GM23338 (cell line): ENCODE measurements at regions not wholly inside any gene's neighbourhood (a gene's known extent, or its start where the extent isn't known, plus 50 kb on each side); places are given as distances from the start of the nearest gene placed in this dataset.

Source experiments
- ATAC-seq: fragments of 200-7000 bp; cut with Tn5 transposase; 3 replicates; pipeline ENCODE4 v1.9.1; 2020
- DNase-seq: peaks from one replicate; pipeline ENCODE4 v3.0.0-alpha.2; 2015; ENCODE audit warnings: low spot score
- H2AFZ ChIP-seq: fragments of 200-600 bp; sonication (generic); 2 replicates; pipeline ENCODE4 v1.8.0; 2016; ENCODE audit warnings: antibody characterized with exemption, mild to moderate bottlenecking, moderate library complexity
- H3F3A ChIP-seq: fragments of 200-600 bp; sonication (generic); replicated peaks from 2 replicates; pipeline ENCODE4 v1.8.0; 2017; ENCODE audit warnings: antibody characterized with exemption, mixed run types, low read depth
- H3K27ac ChIP-seq: fragments of 200-600 bp; sonication (generic); 2 replicates; pipeline ENCODE4 v1.6.1; 2016; ENCODE audit warnings: low read depth
- H3K27me3 ChIP-seq: fragments of 200-600 bp; sonication (generic); 2 replicates; pipeline ENCODE4 v1.8.0; 2016; ENCODE audit warnings: mild to moderate bottlenecking, mixed run types, moderate library complexity; ENCODE audit not compliant: insufficient read depth
- H3K36me3 ChIP-seq: fragments of 200-600 bp; sonication (generic); 2 replicates; pipeline ENCODE4 v1.8.0; 2016; ENCODE audit warnings: mild to moderate bottlenecking; ENCODE audit not compliant: insufficient read depth
- H3K4me1 ChIP-seq: fragments of 200-600 bp; sonication (generic); 2 replicates; pipeline ENCODE4 v1.8.0; 2016; ENCODE audit warnings: mild to moderate bottlenecking, moderate library complexity; ENCODE audit not compliant: insufficient read depth
- H3K4me2 ChIP-seq: fragments of 200-600 bp; sonication (generic); 2 replicates; pipeline ENCODE4 v1.7.1; 2017; ENCODE audit warnings: mixed run types
- H3K4me3 ChIP-seq: fragments of 200-600 bp; sonication (generic); 2 replicates; pipeline ENCODE4 v1.6.1; 2016; ENCODE audit warnings: mixed run types
- H3K79me2 ChIP-seq: fragments of 200-600 bp; sonication (generic); replicated peaks from 2 replicates; pipeline ENCODE4 v1.8.0; 2017; ENCODE audit warnings: mild to moderate bottlenecking; ENCODE audit not compliant: insufficient read depth
- H3K9me2 ChIP-seq: fragments of 200-600 bp; sonication (generic); 2 replicates; pipeline ENCODE4 v1.8.0; 2017; ENCODE audit not compliant: insufficient read depth
- H4K20me1 ChIP-seq: fragments of 200-600 bp; sonication (generic); replicated peaks from 2 replicates; pipeline ENCODE4 v1.8.0; 2017; ENCODE audit warnings: mild to moderate bottlenecking; ENCODE audit not compliant: insufficient read depth
- H3K27ac Mint-ChIP-seq: 2 replicates; pipeline ENCODE4 v1.8.0; 2020; ENCODE audit warnings: inconsistent platforms, mild to moderate bottlenecking, moderate library complexity, mixed read lengths
- H3K27me3 Mint-ChIP-seq: 3 replicates; pipeline ENCODE4 v1.8.0; 2022; ENCODE audit warnings: low read depth, mild to moderate bottlenecking, moderate library complexity, mixed read lengths, inconsistent platforms; ENCODE audit not compliant: insufficient read depth, poor library complexity
- H3K36me3 Mint-ChIP-seq: 3 replicates; pipeline ENCODE4 v1.8.0; 2021; ENCODE audit warnings: low read depth, mild to moderate bottlenecking, inconsistent platforms, moderate library complexity, mixed read lengths
- H3K4me1 Mint-ChIP-seq: 3 replicates; pipeline ENCODE4 v1.8.0; 2020; ENCODE audit warnings: mild to moderate bottlenecking, inconsistent platforms, mixed read lengths
- H3K4me3 Mint-ChIP-seq: 3 replicates; pipeline ENCODE4 v1.8.0; 2021; ENCODE audit warnings: moderate library complexity, mild to moderate bottlenecking, inconsistent platforms, mixed read lengths
- H3K9me3 Mint-ChIP-seq: 3 replicates; pipeline ENCODE4 v1.8.0; 2020; ENCODE audit warnings: moderate library complexity, mild to moderate bottlenecking, inconsistent platforms, mixed read lengths
- CREB1 ChIP-seq: fragments of 250-450 bp; sonication (Bioruptor Pico); IDR thresholded peaks from 2 replicates; pipeline ENCODE4 v1.5.0; 2020; ENCODE audit warnings: low read depth, mild to moderate bottlenecking, moderate library complexity
- STAT1 ChIP-seq: IDR thresholded peaks from one replicate; pipeline ENCODE4 v1.6.1; 2016; ENCODE audit warnings: antibody characterized with exemption; ENCODE audit not compliant: unreplicated experiment
- ZNF462 ChIP-seq: fragments of 250-450 bp; sonication (Bioruptor Pico); IDR thresholded peaks from 2 replicates; pipeline ENCODE4 v1.5.0; 2020; ENCODE audit warnings: mild to moderate bottlenecking, moderate library complexity

GRCh38 chr2:238666543-238666942 lies 181.3 kb upstream of the TWIST2 start (continued):
- TF ChIP-seq ZNF462 (CRISPR knock-in tag): no peak

- no peaks in the 10 kb centered on the region for H3K79me2 ChIP-seq
- DNase-seq (no peak), ATAC-seq (no peak)
- H3K4me1 Mint-ChIP-seq: no peaks in the 10 kb centered on the region; the same call in 2 of the 3 replicates
- H3K36me3 Mint-ChIP-seq: no peaks in the 10 kb centered on the region
- H3K36me3 ChIP-seq: peaks cover 3% of the 10 kb centered on the region; the same call in 1 of the 2 replicates
- H3K4me3 Mint-ChIP-seq: no peak overlapping the region
- H3K4me3 ChIP-seq: no peak overlapping the region
- no peak overlapping the region for H3K4me2 ChIP-seq
- H3K27me3 ChIP-seq: no peaks in the 10 kb centered on the region
- no peak overlapping the region for H2AFZ ChIP-seq
- no peaks in the 10 kb centered on the region for H4K20me1 ChIP-seq
- H3K27ac Mint-ChIP-seq: no peak overlapping the region
- H3F3A ChIP-seq: no peaks in the 10 kb centered on the region
- no peaks in the 10 kb centered on the region for H3K4me1 ChIP-seq
- H3K9me3 Mint-ChIP-seq: peaks cover 3% of the 10 kb centered on the region; the same call in 2 of the 3 replicates
- H3K27me3 Mint-ChIP-seq: no peaks in the 10 kb centered on the region
- H3K9me2 ChIP-seq: no peaks in the 10 kb centered on the region
- H3K27ac ChIP-seq: no peak overlapping the region
- TF ChIP-seq CREB1 (CRISPR knock-in tag) (no peak), ZNF462 (CRISPR knock-in tag) (no peak), STAT1 (no peak)
These were observed 180.9 kb upstream of the TWIST2 start for GRCh38 chr2:238667008-238667407.
